Stimulated activated CD8-positive, alpha-beta memory T cell treated with anti-CD3 and anti-CD28 coated beads, Interleukin-2, amount 100 ng/mL, for 48 hours (primary cell): ENCODE measurements at regions not wholly inside any gene's neighbourhood (a gene's known extent, or its start where the extent isn't known, plus 50 kb on each side); places are given as distances from the start of the nearest gene placed in this dataset.
"Not testable (repeated sequence)": the region's sequence is repeated elsewhere in the genome, so short reads cannot be mapped to it uniquely, and the experiment has no call there.

ENCODE experiments used
- DNase-seq, 2 donors: peaks; one replicate each; pipeline ENCODE4 v3.0.0-alpha.2; 2020; ENCODE audit warnings: low read depth in 2 of 2

- DNase-seq = no peak
Observed at GRCh38 chr1:238912148-238912547, 474.2 kb upstream of the CHRM3 start.

GRCh38 chr1:238902752-238903151 lies 483.6 kb upstream of the CHRM3 start:
- not testable (repeated sequence) for DNase-seq

GRCh38 chr1:238900334-238900865 lies 486.0 kb upstream of the CHRM3 start:
- no peak for DNase-seq

- no peak for DNase-seq
Observed at GRCh38 chr1:238898856-238899255, 487.5 kb upstream of the CHRM3 start.

GRCh38 chr1:238895911-238896310 lies 490.5 kb upstream of the CHRM3 start:
- no peak for DNase-seq

- no peak for DNase-seq
Observed at GRCh38 chr1:238892612-238893011, 493.8 kb upstream of the CHRM3 start.

GRCh38 chr1:238861342-238862066 lies 524.9 kb upstream of the CHRM3 start:
- DNase-seq = no peak

- DNase-seq = no peak
Observed at GRCh38 chr1:238833919-238834318, 552.4 kb upstream of the CHRM3 start.

- DNase-seq = no peak
Observed at GRCh38 chr1:238832106-238832505, 554.3 kb upstream of the CHRM3 start.

GRCh38 chr1:238830036-238830611 lies 556.2 kb upstream of the CHRM3 start:
- DNase-seq = no peak

- no peak for DNase-seq
Observed at GRCh38 chr1:238826891-238827290, 559.5 kb upstream of the CHRM3 start.

- DNase-seq = no peak
Observed at GRCh38 chr1:238823416-238823815, 563.0 kb upstream of the CHRM3 start.

GRCh38 chr1:238811211-238811879 lies 575.0 kb upstream of the CHRM3 start:
- no peak for DNase-seq

- DNase-seq = no peak
Observed at GRCh38 chr1:238790882-238791281, 595.5 kb upstream of the CHRM3 start.

- no peak for DNase-seq
Observed at GRCh38 chr1:238789916-238790667, 596.3 kb upstream of the CHRM3 start.

- no peak for DNase-seq
Observed at GRCh38 chr1:238787471-238787870, 598.9 kb upstream of the CHRM3 start.

GRCh38 chr1:238783633-238784032 lies 602.7 kb upstream of the CHRM3 start:
- DNase-seq = no peak

GRCh38 chr1:238779716-238780115 lies 606.7 kb upstream of the CHRM3 start:
- no peak for DNase-seq

- no peak for DNase-seq
Observed at GRCh38 chr1:238778113-238778512, 608.3 kb upstream of the CHRM3 start.

- no peak for DNase-seq
Observed at GRCh38 chr1:238777551-238777950, 608.8 kb upstream of the CHRM3 start.

GRCh38 chr1:238776126-238776525 lies 610.2 kb upstream of the CHRM3 start:
- DNase-seq = no peak

- no peak for DNase-seq
Observed at GRCh38 chr1:238772322-238772721, 614.0 kb upstream of the CHRM3 start.
